Choroid plexus epithelial cell (primary cell): ENCODE measurements at regions not wholly inside any gene's neighbourhood (a gene's known extent, or its start where the extent isn't known, plus 50 kb on each side); places are given as distances from the start of the nearest gene placed in this dataset.

Source experiments
- DNase-seq: peaks from one replicate; pipeline ENCODE4 v3.0.0-alpha.2; 2010; ENCODE audit warnings: low read depth
- H3K4me3 ChIP-seq: 2 replicates; pipeline ENCODE4 v1.5.1; 2011; ENCODE audit warnings: low read depth, mild to moderate bottlenecking, control low read depth, low read length, moderate library complexity
- TF ChIP-seq, protein P1 (sequence below): conservative IDR thresholded peaks from 2 replicates; pipeline ENCODE4 v1.5.1; 2011; ENCODE audit warnings: low read depth, mild to moderate bottlenecking, control low read depth, inconsistent platforms, low read length, moderate library complexity

DNA sequence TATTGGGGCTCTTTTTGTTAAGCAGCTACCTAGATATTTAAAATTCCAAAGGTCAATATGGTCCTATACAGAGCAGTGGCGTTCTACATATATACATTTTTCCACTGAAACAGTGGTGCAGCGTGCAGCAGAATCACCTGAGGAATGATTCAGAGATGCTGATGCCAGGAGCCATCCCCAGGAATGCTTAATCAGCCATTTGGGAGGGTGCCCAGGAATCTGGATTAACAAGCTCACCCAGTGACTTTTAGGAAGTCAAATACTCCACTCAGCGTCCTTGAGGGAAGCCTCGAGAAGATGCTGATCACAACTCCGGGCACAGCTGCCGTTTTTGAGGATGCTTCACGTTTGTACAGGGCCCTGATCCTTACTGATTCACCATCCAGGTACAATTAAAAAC is 82.6 kb upstream of the ARHGEF3 start:
- TF ChIP-seq, protein P1, sequence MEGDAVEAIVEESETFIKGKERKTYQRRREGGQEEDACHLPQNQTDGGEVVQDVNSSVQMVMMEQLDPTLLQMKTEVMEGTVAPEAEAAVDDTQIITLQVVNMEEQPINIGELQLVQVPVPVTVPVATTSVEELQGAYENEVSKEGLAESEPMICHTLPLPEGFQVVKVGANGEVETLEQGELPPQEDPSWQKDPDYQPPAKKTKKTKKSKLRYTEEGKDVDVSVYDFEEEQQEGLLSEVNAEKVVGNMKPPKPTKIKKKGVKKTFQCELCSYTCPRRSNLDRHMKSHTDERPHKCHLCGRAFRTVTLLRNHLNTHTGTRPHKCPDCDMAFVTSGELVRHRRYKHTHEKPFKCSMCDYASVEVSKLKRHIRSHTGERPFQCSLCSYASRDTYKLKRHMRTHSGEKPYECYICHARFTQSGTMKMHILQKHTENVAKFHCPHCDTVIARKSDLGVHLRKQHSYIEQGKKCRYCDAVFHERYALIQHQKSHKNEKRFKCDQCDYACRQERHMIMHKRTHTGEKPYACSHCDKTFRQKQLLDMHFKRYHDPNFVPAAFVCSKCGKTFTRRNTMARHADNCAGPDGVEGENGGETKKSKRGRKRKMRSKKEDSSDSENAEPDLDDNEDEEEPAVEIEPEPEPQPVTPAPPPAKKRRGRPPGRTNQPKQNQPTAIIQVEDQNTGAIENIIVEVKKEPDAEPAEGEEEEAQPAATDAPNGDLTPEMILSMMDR, result no peak
- DNase-seq, result no peak
- H3K4me3 ChIP-seq, result no peak overlapping the region

- no peak for DNase-seq
These were observed 82.1 kb upstream of the ARHGEF3 start for GRCh38 chr3:56883828-56884227.

DNA sequence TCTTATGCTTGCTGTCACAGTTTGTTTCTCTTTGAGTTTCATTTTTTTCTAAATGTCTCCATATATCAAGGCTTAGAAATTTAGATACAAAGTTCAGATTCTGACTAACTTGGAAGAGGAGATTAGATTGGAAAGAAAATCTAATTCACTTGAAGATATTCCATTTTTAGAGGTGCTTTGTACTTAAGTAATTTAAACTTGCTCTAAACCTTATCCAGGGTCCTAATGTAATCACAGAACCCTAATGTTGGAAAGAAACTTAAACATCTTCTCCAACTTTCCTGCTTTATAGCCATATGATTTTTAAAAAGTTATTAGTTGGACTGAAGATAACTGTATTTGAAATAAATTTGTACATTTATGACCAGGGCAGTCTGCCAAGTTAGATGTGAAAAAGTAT is 81.1 kb upstream of the ARHGEF3 start:
- no peak for DNase-seq
- TF ChIP-seq, protein P1, result no peak
- no peak overlapping the region for H3K4me3 ChIP-seq

More at GRCh38 chr3:56883828-56884227, 82.1 kb upstream of the ARHGEF3 start:
- TF ChIP-seq, protein P1, result no peak
- no peak overlapping the region for H3K4me3 ChIP-seq

GRCh38 chr3:56881841-56882240 is 80.1 kb upstream of the ARHGEF3 start:
- TF ChIP-seq, protein P1, result no peak

GRCh38 chr3:56880720-56881575 is 79.2 kb upstream of the ARHGEF3 start:
- TF ChIP-seq, protein P1, result no peak

More at GRCh38 chr3:56881841-56882240, 80.1 kb upstream of the ARHGEF3 start:
- no peak overlapping the region for H3K4me3 ChIP-seq
- no peak for DNase-seq

GRCh38 chr3:56879436-56880215 is 77.9 kb upstream of the ARHGEF3 start:
- H3K4me3 ChIP-seq, result no peak overlapping the region
- TF ChIP-seq, protein P1, result no peak
- peak; percentile 68 for DNase-seq

More at GRCh38 chr3:56880720-56881575, 79.2 kb upstream of the ARHGEF3 start:
- DNase-seq, result no peak
- H3K4me3 ChIP-seq, result no peak overlapping the region
